Activated CD4-positive, alpha-beta memory T cell treated with anti-CD3 and anti-CD28 coated beads for 36 hours (primary cell): ENCODE measurements at regions not wholly inside any gene's neighbourhood (a gene's known extent, or its start where the extent isn't known, plus 50 kb on each side); places are given as distances from the start of the nearest gene placed in this dataset.

Source experiments
- CTCF ChIA-PET: fragments of 350-600 bp; sonication (Branson Sonifier 250); formaldehyde crosslinking; loops from one replicate; lab custom pipeline; 2021; ENCODE audit warnings: antibody characterized with exemption, inconsistent platforms; lab: Charles Lee
- POLR2A ChIA-PET: fragments of 350-600 bp; sonication (Branson Sonifier 250); formaldehyde crosslinking; loops from one replicate; lab custom pipeline; 2021; ENCODE audit warnings: antibody characterized with exemption; lab: Charles Lee
- DNase-seq: peaks from one replicate; pipeline ENCODE4 v3.0.0-alpha.2; 2020
- H3K27ac Mint-ChIP-seq: one replicate; pipeline ENCODE4 v1.8.0; 2021; ENCODE audit warnings: mixed read lengths
- H3K27me3 Mint-ChIP-seq: one replicate; pipeline ENCODE4 v1.8.0; 2021; ENCODE audit warnings: mixed read lengths
- H3K36me3 Mint-ChIP-seq: one replicate; pipeline ENCODE4 v1.8.0; 2021; ENCODE audit warnings: mixed read lengths
- H3K4me1 Mint-ChIP-seq: one replicate; pipeline ENCODE4 v1.8.0; 2021; ENCODE audit warnings: low read depth, mixed read lengths
- H3K4me3 Mint-ChIP-seq: one replicate; pipeline ENCODE4 v1.8.0; 2021; ENCODE audit warnings: mild to moderate bottlenecking, mixed read lengths
- H3K9me3 Mint-ChIP-seq: one replicate; pipeline ENCODE4 v1.8.0; 2021; ENCODE audit warnings: mixed read lengths
- intact Hi-C: fragments of 100-400 bp; cut with micrococcal nuclease; formaldehyde crosslinking; loops from one replicate; pipeline ENCODE4 v1.15.1; 2023

DNA sequence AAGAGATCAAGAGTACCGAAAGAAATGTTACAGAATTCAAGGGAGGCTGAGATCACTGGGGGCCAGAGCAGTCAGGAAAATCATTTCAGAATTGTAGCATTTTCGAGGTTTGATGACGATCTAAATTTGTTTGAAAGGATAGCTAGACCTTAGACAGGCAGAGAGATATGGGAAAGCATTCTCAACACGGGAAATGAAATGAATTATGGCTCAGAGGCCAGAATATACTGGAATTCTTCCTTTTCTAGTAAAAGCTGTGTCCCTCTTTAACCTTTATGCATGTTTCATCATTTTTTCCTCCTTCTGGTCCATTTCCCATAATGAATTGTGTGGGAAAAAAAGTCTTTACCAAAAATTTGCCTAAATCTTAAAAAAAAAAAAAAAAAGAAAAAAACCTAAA is 78.8 kb downstream of the NABP1 start:
- intact Hi-C loops: loop anchor here (5.0 kb wide), 1 partner anchor 406 kb away; no protein-coding TSS in a partner anchor
- Mint-ChIP-seq H3K36me3 (no peaks in the 10 kb centered on the region), H3K27me3 (peaks cover 2% of the 10 kb centered on the region), H3K9me3 (no peaks in the 10 kb centered on the region), H3K4me3 (no peak overlapping the region), H3K4me1 (peaks cover 3% of the 10 kb centered on the region), H3K27ac (no peak overlapping the region)
- ChIA-PET CTCF (interaction anchor here (0.7 to 4.0 kb wide), 2 partner anchors 57 to 406 kb away, joined by 3 to 31 read pairs; no protein-coding TSS in a partner anchor), POLR2A (no interaction called here)
- DNase-seq: no peak

DNA sequence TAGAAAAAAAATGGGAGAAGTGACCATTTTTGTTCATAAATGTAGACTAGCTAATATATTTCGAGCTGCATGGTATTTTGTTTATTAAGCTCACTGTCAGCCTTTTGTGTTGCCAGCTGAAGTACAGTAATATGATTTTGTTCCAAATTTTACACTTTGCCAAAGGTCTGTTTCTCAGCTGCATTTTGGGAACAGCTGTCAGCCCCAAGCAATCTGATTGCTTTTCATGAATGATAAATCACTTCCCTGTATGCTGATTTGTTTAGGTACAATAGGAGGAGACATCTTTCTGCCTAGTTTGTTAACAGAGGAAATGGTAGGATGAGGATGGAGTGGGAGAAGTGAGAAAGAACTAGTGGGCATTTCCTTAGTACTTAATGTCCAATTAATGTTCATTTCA is 79.3 kb downstream of the NABP1 start:
- H3K27ac Mint-ChIP-seq: no peak overlapping the region

DNA sequence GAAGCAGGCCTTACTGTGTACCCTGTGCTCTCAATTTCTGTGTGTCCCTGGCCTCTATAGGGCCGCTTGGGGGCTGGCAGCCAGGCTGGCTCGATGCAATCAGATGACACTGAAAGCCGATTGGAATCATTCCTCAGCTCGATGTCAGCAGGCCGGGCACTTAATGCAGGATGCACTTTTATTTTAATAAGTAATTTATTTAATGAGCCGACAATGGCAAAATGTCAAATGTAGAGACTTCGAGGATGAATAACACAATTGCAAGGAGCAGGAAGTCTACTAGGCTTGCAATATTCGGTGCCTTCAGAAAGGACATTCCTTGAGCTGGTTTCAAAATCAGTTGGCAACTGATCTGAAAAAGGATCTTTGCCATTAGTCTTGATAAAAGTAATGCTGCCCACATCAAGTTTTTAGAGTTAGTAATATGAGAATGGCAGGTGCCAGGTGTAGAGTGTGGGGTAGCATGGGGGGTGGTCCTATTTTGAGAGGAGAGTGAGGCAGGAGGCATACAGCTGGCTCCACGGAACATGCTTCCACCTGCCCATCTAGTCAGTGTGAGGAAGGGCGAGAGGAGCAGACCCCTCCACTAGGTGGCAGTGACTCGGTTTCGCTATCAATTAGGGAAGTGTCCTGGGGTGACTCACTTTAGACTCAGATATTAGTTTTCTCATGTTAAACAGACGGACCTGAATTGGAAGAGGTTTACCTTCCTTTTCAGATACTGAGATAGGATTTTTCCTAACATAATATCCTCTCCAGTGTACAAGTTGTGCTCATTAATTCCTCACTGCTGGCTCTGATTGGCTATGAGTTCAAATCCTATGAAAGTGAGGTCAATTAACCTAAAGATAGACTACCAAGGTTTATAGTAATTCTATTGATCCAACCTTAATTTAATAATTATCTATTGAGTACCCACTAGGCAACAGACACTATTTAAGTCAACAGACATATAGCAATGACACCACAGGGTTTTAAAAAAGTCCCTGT is 80.9 kb downstream of the NABP1 start:
- Mint-ChIP-seq H3K27ac (no peak overlapping the region), H3K4me3 (no peak overlapping the region), H3K36me3 (no peaks in the 10 kb centered on the region), H3K27me3 (peaks cover 2% of the 10 kb centered on the region), H3K9me3 (no peaks in the 10 kb centered on the region), H3K4me1 (peaks cover 3% of the 10 kb centered on the region)
- ChIA-PET POLR2A (no interaction called here), CTCF (interaction anchor here (0.6 to 4.0 kb wide), 12 partner anchors 10 to 404 kb away, joined by 3 to 31 read pairs (median 3); no protein-coding TSS in a partner anchor)
- intact Hi-C loops: loop anchor here (1.0 to 5.0 kb wide), 2 partner anchors 193 to 403 kb away; no protein-coding TSS in a partner anchor
- DNase-seq: peak; percentile 64

More for the DNA sequence above, 79.3 kb downstream of the NABP1 start:
- POLR2A ChIA-PET: no interaction called here
- intact Hi-C loops: loop anchor here (5.0 kb wide), 1 partner anchor 405 kb away; no protein-coding TSS in a partner anchor
- DNase-seq: no peak
- Mint-ChIP-seq H3K36me3 (no peaks in the 10 kb centered on the region), H3K9me3 (no peaks in the 10 kb centered on the region), H3K4me1 (peaks cover 3% of the 10 kb centered on the region), H3K27me3 (peaks cover 2% of the 10 kb centered on the region), H3K4me3 (no peak overlapping the region)
- CTCF ChIA-PET: interaction anchor here (0.7 to 4.0 kb wide), 3 partner anchors 9 to 405 kb away, joined by 3 to 31 read pairs (median 10); no protein-coding TSS in a partner anchor

DNA sequence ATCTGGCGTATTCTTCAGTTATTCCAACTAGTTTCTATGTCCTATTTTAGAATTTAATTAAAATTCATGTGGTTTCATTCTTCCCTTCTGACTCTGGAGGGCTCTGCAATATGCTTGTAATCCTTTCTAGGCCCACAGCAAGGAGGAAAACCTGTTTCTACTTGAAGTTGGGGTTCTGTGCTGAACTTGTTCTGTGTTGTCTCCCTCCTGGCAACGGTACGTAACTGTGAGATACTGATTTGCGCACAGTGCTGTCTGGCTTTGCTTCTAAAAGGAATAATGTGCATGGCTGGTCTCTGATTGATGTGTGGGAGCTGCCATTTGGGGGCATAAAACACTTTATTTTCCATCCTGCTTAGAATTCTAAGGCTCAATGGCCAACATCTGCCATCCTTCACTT is 81.7 kb downstream of the NABP1 start:
- intact Hi-C loops: loop anchor here (1.0 to 5.0 kb wide), 2 partner anchors 193 to 403 kb away; no protein-coding TSS in a partner anchor

DNA sequence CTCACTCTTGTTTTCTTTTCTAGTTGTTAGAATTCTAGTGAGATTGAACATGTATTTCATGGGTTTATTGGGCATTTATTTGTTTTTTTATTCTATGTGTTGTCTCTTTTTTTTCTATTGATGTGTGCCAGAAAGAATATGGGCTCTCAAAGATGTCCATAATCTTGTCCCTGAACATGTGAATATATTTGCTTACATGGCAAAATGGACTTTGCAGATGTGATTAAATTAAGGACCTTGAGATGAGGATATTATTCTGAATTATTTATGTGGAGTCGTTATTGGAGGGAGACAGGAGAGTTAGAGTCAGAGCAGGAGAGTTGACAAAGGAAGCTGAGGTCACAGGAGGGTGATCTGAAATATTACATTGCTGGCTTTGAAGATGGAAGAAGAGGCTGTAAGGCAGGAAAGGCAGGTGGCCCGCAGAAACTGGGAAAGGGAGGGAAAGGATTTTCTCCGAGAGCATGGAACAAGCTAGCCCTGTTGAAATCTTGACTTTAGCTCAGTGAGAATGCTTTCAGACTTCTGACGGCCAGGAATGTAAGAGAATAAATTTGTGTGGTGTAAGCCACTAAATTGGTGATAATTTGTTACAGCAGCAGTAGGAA is 82.8 kb downstream of the NABP1 start:
- peaks cover 2% of the 10 kb centered on the region for H3K27me3 Mint-ChIP-seq
- no peaks in the 10 kb centered on the region for H3K36me3 Mint-ChIP-seq
- no peaks in the 10 kb centered on the region for H3K9me3 Mint-ChIP-seq
- intact Hi-C loops: no loop called here
- H3K4me1 Mint-ChIP-seq: peaks cover 3% of the 10 kb centered on the region
- CTCF ChIA-PET: interaction anchor here (0.6 to 1.4 kb wide), 3 partner anchors 69 to 402 kb away, joined by 3 to 5 read pairs (median 3); no protein-coding TSS in a partner anchor
- DNase-seq: no peak
- no peak overlapping the region for H3K27ac Mint-ChIP-seq
- POLR2A ChIA-PET: no interaction called here
- H3K4me3 Mint-ChIP-seq: no peak overlapping the region

More for the DNA sequence above, 81.7 kb downstream of the NABP1 start:
- H3K9me3 Mint-ChIP-seq: no peaks in the 10 kb centered on the region
- H3K4me3 Mint-ChIP-seq: no peak overlapping the region
- H3K27ac Mint-ChIP-seq: no peak overlapping the region
- POLR2A ChIA-PET: no interaction called here
- H3K36me3 Mint-ChIP-seq: no peaks in the 10 kb centered on the region
- DNase-seq: no peak
- peaks cover 2% of the 10 kb centered on the region for H3K27me3 Mint-ChIP-seq
- CTCF ChIA-PET: interaction anchor here (1.1 to 4.0 kb wide), 6 partner anchors 10 to 403 kb away, joined by 3 to 31 read pairs (median 7); no protein-coding TSS in a partner anchor
- peaks cover 3% of the 10 kb centered on the region for H3K4me1 Mint-ChIP-seq

DNA sequence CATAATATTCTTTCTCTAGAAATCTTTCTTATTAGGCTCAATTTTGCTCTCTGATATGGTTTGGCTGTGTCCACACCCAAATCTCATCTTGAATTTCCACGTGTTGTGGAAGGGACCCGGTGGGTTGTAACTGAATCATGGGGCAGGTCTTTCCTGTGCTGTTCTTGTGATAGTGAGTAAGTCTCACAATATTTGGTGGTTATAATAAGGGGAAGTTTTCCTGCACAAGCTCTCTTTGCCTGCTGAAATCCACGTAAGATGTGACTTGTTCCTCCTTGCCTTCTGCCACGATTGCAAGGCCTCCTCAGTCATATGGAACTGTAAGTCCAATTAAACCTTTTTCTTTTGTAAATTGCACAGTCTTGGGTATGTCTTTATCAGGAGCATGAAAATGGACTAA is 73.8 kb downstream of the CAVIN2 start:
- H3K27me3 Mint-ChIP-seq: no peaks in the 10 kb centered on the region
- ChIA-PET CTCF (no interaction called here), POLR2A (no interaction called here)
- no peak for DNase-seq
- no peaks in the 10 kb centered on the region for H3K4me1 Mint-ChIP-seq
- peaks cover 1% of the 10 kb centered on the region for H3K36me3 Mint-ChIP-seq
- no peak overlapping the region for H3K27ac Mint-ChIP-seq
- H3K9me3 Mint-ChIP-seq: peaks cover 10% of the 10 kb centered on the region
- intact Hi-C loops: no loop called here
- H3K4me3 Mint-ChIP-seq: no peak overlapping the region

DNA sequence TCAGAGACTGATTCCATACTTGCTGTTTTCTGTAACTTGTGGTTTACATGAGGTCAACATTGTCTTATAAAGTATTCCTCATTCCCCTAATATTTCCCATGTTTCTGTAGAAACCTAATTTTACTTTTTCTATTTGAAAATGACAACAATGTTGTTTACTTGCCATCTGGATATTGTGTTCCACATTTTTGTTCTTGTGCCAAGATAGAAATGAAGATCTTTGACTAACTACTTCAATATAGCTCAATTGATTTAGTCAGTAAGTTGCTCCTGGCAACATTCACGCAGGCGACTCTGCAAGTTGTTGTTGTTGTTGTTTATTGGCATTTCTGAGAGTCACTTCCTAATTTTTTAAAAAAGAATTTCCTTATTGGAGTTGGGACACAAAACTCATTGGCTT is 69.5 kb downstream of the CAVIN2 start:
- H3K9me3 Mint-ChIP-seq: peaks cover 10% of the 10 kb centered on the region
- ChIA-PET POLR2A (no interaction called here), CTCF (no interaction called here)
- H3K27ac Mint-ChIP-seq: no peak overlapping the region
- no peaks in the 10 kb centered on the region for H3K4me1 Mint-ChIP-seq
- H3K27me3 Mint-ChIP-seq: no peaks in the 10 kb centered on the region
- H3K4me3 Mint-ChIP-seq: no peak overlapping the region
- H3K36me3 Mint-ChIP-seq: peaks cover 1% of the 10 kb centered on the region
- intact Hi-C loops: no loop called here
- no peak for DNase-seq

DNA sequence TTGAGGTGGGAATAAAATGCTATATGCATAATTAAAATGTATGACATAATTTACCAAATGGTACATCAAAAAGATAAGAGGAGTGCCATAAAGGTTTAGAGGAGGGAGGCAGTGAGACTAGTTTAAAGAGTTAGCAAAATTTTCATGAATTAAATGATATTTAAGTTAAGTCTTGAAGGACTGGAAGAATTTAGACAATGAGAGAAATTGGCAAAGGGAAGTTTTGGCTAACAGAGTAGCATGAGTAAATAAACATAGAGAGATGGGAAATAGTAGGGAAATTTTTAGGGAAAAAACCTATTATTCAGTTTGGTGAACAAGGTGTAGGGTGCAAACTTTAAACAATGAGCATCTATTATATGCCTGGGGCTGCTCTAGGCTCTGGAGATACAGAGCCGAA is 68.8 kb downstream of the CAVIN2 start:
- Mint-ChIP-seq H3K27me3 (no peaks in the 10 kb centered on the region), H3K4me3 (no peak overlapping the region), H3K27ac (no peak overlapping the region), H3K4me1 (no peaks in the 10 kb centered on the region), H3K9me3 (peaks cover 10% of the 10 kb centered on the region), H3K36me3 (peaks cover 1% of the 10 kb centered on the region)
- DNase-seq: no peak
- POLR2A ChIA-PET: no interaction called here
- intact Hi-C loops: no loop called here
- CTCF ChIA-PET: no interaction called here

DNA sequence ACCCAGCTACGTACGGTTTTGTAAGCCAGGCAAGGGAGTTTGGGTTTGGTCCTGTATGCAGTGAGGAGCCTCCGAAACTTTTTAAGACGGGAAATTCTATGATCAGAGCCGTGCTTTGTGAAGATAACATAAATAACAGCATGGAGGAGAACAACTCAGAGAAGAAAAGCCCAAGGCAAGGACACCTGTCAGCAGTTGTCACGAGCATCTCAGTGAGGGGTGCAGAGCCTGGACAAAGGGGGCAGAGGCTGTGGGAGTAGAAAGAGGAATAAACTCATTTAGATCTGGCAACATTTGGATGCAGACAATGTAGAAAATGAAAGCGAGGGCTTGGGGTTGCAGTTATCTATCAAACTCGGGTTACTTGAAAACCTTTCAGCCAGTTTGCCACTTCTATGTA is 64.5 kb downstream of the CAVIN2 start:
- Mint-ChIP-seq H3K27ac (no peak overlapping the region), H3K27me3 (no peaks in the 10 kb centered on the region), H3K36me3 (no peaks in the 10 kb centered on the region), H3K4me3 (no peak overlapping the region), H3K4me1 (no peaks in the 10 kb centered on the region), H3K9me3 (no peaks in the 10 kb centered on the region)
- DNase-seq: no peak
- ChIA-PET CTCF (no interaction called here), POLR2A (no interaction called here)
- intact Hi-C loops: no loop called here

DNA sequence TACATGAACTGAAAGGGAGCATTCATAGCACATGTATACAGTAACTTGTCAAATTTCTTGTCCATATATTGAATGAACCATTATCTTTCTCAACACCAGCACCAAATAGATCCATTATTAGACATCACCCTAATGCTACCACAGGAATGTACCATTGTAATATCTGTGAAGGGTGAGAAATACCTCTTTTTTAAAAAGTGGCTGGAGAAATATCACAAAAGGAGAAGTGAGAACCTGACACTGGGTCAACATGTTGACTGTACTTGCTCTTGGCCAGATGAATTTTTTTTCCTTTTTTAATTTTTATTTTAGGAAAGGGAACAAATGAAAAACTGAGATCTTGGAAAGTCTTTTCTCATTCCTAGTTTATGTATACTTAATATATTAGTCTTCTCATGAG is 63.5 kb downstream of the CAVIN2 start:
- H3K27ac Mint-ChIP-seq: no peak overlapping the region
- ChIA-PET CTCF (no interaction called here), POLR2A (no interaction called here)
- no peaks in the 10 kb centered on the region for H3K9me3 Mint-ChIP-seq
- no peaks in the 10 kb centered on the region for H3K36me3 Mint-ChIP-seq
- intact Hi-C loops: no loop called here
- H3K4me3 Mint-ChIP-seq: no peak overlapping the region
- no peak for DNase-seq
- peaks cover 1% of the 10 kb centered on the region for H3K27me3 Mint-ChIP-seq
- no peaks in the 10 kb centered on the region for H3K4me1 Mint-ChIP-seq
